Neuronal stem cell (in vitro differentiated cells): ENCODE measurements at regions not wholly inside any gene's neighbourhood (a gene's known extent, or its start where the extent isn't known, plus 50 kb on each side); places are given as distances from the start of the nearest gene placed in this dataset.

Experiments
- DNase-seq: peaks from one replicate; pipeline ENCODE4 v3.0.0-alpha.2; 2013; ENCODE audit warnings: low spot score
- H2AFZ ChIP-seq: one replicate; pipeline ENCODE4 v1.6.1; 2013; ENCODE audit warnings: mild to moderate bottlenecking, low read length, inconsistent platforms
- H2AK5ac ChIP-seq: 2 replicates; pipeline ENCODE4 v1.6.1; 2013; ENCODE audit warnings: low read depth, mild to moderate bottlenecking, inconsistent platforms, low read length, moderate library complexity, mixed read lengths
- H2BK120ac ChIP-seq: 2 replicates; pipeline ENCODE4 v1.6.1; 2013; ENCODE audit warnings: low read depth, mild to moderate bottlenecking, inconsistent platforms, low read length, moderate library complexity, mixed read lengths
- H2BK12ac ChIP-seq: one replicate; pipeline ENCODE4 v1.6.1; 2013; ENCODE audit warnings: low read length, inconsistent platforms
- H2BK15ac ChIP-seq: 2 replicates; pipeline ENCODE4 v1.6.1; 2013; ENCODE audit warnings: mild to moderate bottlenecking, low read length, inconsistent platforms, mixed read lengths
- H2BK5ac ChIP-seq: one replicate; pipeline ENCODE4 v1.6.1; 2013; ENCODE audit warnings: inconsistent platforms, mild to moderate bottlenecking, low read length, moderate library complexity
- H3K14ac ChIP-seq: one replicate; pipeline ENCODE4 v1.6.1; 2013; ENCODE audit warnings: low read length, inconsistent platforms
- H3K18ac ChIP-seq: 2 replicates; pipeline ENCODE4 v1.6.1; 2013; ENCODE audit warnings: low read length, inconsistent platforms
- H3K23ac ChIP-seq: 2 replicates; pipeline ENCODE4 v1.6.1; 2013; ENCODE audit warnings: low read depth, mild to moderate bottlenecking, mixed read lengths, low read length, inconsistent platforms; ENCODE audit not compliant: poor library complexity
- H3K27ac ChIP-seq: replicated peaks from 3 replicates; pipeline ENCODE4 v1.5.1; 2013; ENCODE audit warnings: low read length, inconsistent platforms
- H3K27me3 ChIP-seq, 3 experiments: 2 replicates each; pipeline ENCODE4 v1.6.1; 2013; ENCODE audit warnings: low read length in 3 of 3, mild to moderate bottlenecking in 2 of 3, inconsistent platforms in 1 of 3, low read depth in 1 of 3, mixed read lengths in 1 of 3, moderate library complexity in 1 of 3; ENCODE audit not compliant: control insufficient read depth in 3 of 3, insufficient read depth in 3 of 3
- H3K36me3 ChIP-seq, 2 donors: replicated peaks in 1 of 2; 2 replicates each; pipeline ENCODE4 v1.6.1; 2013; ENCODE audit warnings: low read length in 2 of 2; ENCODE audit not compliant: control insufficient read depth in 2 of 2, insufficient read depth in 2 of 2
- H3K4ac ChIP-seq: 2 replicates; pipeline ENCODE4 v1.6.1; 2013; ENCODE audit warnings: inconsistent platforms, mild to moderate bottlenecking, low read length, moderate library complexity
- H3K4me1 ChIP-seq, 2 donors: 1 replicate in 1 of 2; 2 replicates in 1 of 2; pipeline ENCODE4 v1.6.1; 2013; ENCODE audit warnings: low read length in 2 of 2, low read depth in 1 of 2; ENCODE audit not compliant: control insufficient read depth in 2 of 2, insufficient read depth in 1 of 2
- H3K4me2 ChIP-seq: one replicate; pipeline ENCODE4 v1.6.1; 2013; ENCODE audit warnings: mild to moderate bottlenecking, low read length, inconsistent platforms; ENCODE audit not compliant: insufficient read depth, poor library complexity, severe bottlenecking
- H3K4me3 ChIP-seq, 2 donors: 2 replicates each; pipeline ENCODE4 v1.5.1; 2013; ENCODE audit warnings: low read length in 2 of 2, mild to moderate bottlenecking in 2 of 2, inconsistent platforms in 1 of 2, moderate library complexity in 1 of 2
- H3K79me1 ChIP-seq: one replicate; pipeline ENCODE4 v1.6.1; 2013; ENCODE audit warnings: low read depth, mild to moderate bottlenecking, inconsistent platforms, low read length, moderate library complexity
- H3K9ac ChIP-seq: one replicate; pipeline ENCODE4 v1.6.1; 2013; ENCODE audit warnings: mild to moderate bottlenecking, low read depth, low read length, inconsistent platforms; ENCODE audit not compliant: poor library complexity
- H3K9me3 ChIP-seq, 2 donors: replicated peaks in 1 of 2; 2 replicates each; pipeline versions ENCODE3 to v1.6.1; 2013; ENCODE audit warnings: low read length in 2 of 2, mild to moderate bottlenecking in 2 of 2, inconsistent platforms in 1 of 2, low read depth in 1 of 2, mixed read lengths in 1 of 2, moderate library complexity in 1 of 2; ENCODE audit not compliant: control insufficient read depth in 2 of 2, insufficient read depth in 1 of 2
- H4K8ac ChIP-seq: one replicate; pipeline ENCODE4 v1.6.1; 2013; ENCODE audit warnings: low read depth, mild to moderate bottlenecking, inconsistent platforms, low read length, moderate library complexity
- H4K91ac ChIP-seq: one replicate; pipeline ENCODE4 v1.6.1; 2013; ENCODE audit warnings: low read length, low read depth, mild to moderate bottlenecking, inconsistent platforms; ENCODE audit not compliant: poor library complexity
- WGBS, 2 donors: extraction: QIAGEN DNeasy Blood & Tissue Kit; methylation state at CpG; one replicate each; pipeline ENCODE4 v1.1.7; 2013; ENCODE audit warnings: missing lambda C conversion rate in 2 of 2, mixed read lengths in 1 of 2; ENCODE audit not compliant: insufficient read length in 2 of 2, insufficient replicate concordance in 1 of 2; ENCODE audit errors: extremely low coverage in 2 of 2; 5-methylcytosine and 5-hydroxymethylcytosine counted together

DNA sequence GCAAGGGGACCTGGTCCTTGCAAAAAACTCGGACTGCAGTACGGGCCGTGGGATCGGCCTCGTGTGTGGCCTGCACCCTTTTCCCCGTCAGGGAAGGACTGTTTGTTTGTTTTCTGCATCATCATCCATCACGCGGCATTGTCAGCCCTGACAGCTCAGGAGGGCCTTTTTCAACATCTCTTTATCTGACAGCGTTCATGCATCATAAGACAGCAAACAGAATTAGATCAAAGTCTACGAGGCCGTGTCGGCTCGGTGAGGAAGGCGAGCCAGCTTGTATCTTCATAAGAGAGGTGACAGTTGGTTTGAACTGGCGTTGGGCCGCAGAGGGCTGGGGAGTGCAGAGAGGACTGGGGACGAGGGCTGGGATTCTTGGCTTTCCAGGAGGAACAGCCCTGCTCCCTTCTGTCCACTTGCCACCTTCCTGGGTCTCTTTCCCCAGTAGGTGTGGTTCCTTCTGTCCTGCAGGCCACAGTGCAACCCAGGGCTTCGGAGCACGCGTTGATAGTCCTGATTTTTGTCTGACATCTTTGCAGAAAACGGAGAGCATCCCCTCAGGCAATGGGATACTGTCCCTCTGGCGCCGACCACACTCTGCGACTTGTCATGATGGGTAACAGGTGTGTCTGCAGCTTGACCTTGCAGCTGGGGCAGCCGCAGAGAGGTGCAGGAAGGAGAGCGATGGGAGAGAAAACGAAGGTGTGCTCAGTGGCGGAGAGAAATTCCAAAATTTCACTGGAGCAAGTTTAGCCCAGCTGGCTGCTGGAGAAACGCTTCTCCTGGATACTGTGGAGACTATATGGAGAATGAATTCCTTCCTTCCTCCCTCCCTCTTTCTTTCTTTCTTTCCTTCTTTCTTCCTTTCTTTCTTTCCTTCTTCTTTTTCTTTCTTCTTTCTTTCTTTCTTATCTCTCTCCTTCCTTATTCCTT, 104.0 kb upstream of the SHOX start:
- H3K4me2 ChIP-seq: no peak overlapping the region
- no peak overlapping the region for H3K4ac ChIP-seq
- WGBS, 2 donors: no CpG with 5 or more reads among the region's 29 CpGs

DNA sequence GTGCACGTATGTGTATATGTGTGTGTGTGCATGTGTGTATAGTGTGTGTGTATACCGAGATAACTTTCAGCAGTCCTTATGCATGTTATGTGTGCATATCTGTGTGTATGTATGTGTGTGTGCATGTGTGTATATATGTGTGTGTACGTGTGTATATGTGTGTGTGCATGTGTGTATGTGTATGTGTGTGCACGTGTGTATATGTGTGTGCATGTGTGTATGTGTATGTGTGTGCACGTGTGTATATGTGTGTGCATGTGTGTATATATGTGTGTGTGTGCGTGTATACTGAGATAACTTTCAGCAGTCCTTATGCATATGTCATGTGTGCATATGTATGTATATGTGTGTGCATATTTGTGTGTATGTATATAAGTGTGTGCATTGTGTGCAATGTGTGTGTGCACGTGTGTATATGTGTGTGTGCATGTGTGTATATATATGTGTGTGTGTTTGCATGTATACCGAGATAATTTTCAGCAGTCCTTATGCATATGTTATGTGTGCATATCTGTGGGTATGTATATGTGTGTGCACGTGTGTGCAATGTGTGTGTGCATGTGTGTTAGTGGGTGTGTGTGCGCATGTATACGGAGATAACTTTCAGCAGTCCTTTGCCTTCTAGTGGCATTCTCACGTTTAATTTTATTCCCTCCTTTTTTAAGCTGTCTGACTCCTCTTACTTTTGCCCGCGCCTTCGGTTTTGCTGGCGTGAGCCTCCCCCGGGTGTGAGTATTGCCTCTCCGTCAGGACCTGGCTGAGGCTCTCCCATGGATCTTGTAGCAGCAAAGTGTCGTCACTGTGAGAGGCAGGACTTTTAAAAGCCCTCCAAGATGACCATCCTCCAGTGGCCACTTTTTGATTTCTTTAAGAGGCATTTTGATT, 99.6 kb upstream of the SHOX start:
- Histone ChIP-seq H3K36me3 (no peaks in the 10 kb centered on the region), H2BK12ac (no peak overlapping the region), H2BK120ac (no peak overlapping the region), H4K91ac (no peak overlapping the region), H3K18ac (peak overlapping the region; percentile 72), H3K4me3 (peak overlapping the region in 1 of 2 donors; percentile 8), H2BK15ac (no peak overlapping the region), H2BK5ac (no peak overlapping the region), H2AK5ac (no peak overlapping the region), H3K4me1 (no peaks in the 10 kb centered on the region), H3K23ac (no peak overlapping the region), H3K79me1 (no peaks in the 10 kb centered on the region), H4K8ac (no peak overlapping the region), H3K27me3 (peaks cover 0 to 9% (median 0%) of the 10 kb centered on the region in 3 experiments), H3K14ac (no peak overlapping the region), H3K4ac (no peak overlapping the region), H3K9ac (no peak overlapping the region), H3K4me2 (no peak overlapping the region), H3K27ac (no peak overlapping the region), H3K9me3 (peaks cover 0 to 2% of the 10 kb centered on the region in 2 donors), H2AFZ (no peak overlapping the region)
- WGBS, 2 donors: no CpG with 5 or more reads among the region's 19 CpGs
- no peak for DNase-seq

More for the DNA sequence above, 104.0 kb upstream of the SHOX start:
- no peak overlapping the region for H2BK120ac ChIP-seq
- H2AK5ac ChIP-seq: no peak overlapping the region
- H2BK5ac ChIP-seq: no peak overlapping the region
- no peak overlapping the region for H3K27ac ChIP-seq
- no peak overlapping the region for H3K23ac ChIP-seq
- no peaks in the 10 kb centered on the region for H3K4me1 ChIP-seq
- no peak for DNase-seq
- no peak overlapping the region for H4K8ac ChIP-seq
- H3K9me3 ChIP-seq: peaks cover 0 to 5% of the 10 kb centered on the region in 2 donors
- H3K9ac ChIP-seq: no peak overlapping the region
- no peaks in the 10 kb centered on the region for H3K79me1 ChIP-seq
- H2BK15ac ChIP-seq: no peak overlapping the region
- H3K27me3 ChIP-seq: peaks cover 0 to 9% (median 0%) of the 10 kb centered on the region in 3 experiments
- no peaks in the 10 kb centered on the region for H3K36me3 ChIP-seq
- peak overlapping the region; percentile 53 for H3K18ac ChIP-seq
- no peak overlapping the region for H3K4me3 ChIP-seq
- H2AFZ ChIP-seq: peak overlapping the region; percentile 45
- no peak overlapping the region for H2BK12ac ChIP-seq
- H4K91ac ChIP-seq: no peak overlapping the region
- H3K14ac ChIP-seq: no peak overlapping the region

- no peak for DNase-seq
Measured at GRCh38 chrX:531611-531936, 99.0 kb upstream of the SHOX start.

GRCh38 chrX:534804-535203, 95.8 kb upstream of the SHOX start:
- H3K4me1 ChIP-seq: no peaks in the 10 kb centered on the region
- no peak overlapping the region for H4K91ac ChIP-seq
- no peak overlapping the region for H2BK120ac ChIP-seq
- no peak overlapping the region for H2AK5ac ChIP-seq
- H3K18ac ChIP-seq: no peak overlapping the region
- H3K23ac ChIP-seq: no peak overlapping the region
- H3K36me3 ChIP-seq: no peaks in the 10 kb centered on the region
- H3K27ac ChIP-seq: no peak overlapping the region
- no peak overlapping the region for H2AFZ ChIP-seq
- no peaks in the 10 kb centered on the region for H3K27me3 ChIP-seq
- no peak overlapping the region for H3K9ac ChIP-seq
- no peak overlapping the region for H2BK15ac ChIP-seq
- no peak overlapping the region for H2BK12ac ChIP-seq
- no peak overlapping the region for H2BK5ac ChIP-seq
- no peak overlapping the region for H3K4me2 ChIP-seq
- no peak for DNase-seq
- H3K14ac ChIP-seq: no peak overlapping the region
- no peak overlapping the region for H4K8ac ChIP-seq
- H3K9me3 ChIP-seq: no peaks in the 10 kb centered on the region
- no peak overlapping the region for H3K4ac ChIP-seq
- H3K4me3 ChIP-seq: no peak overlapping the region
- H3K79me1 ChIP-seq: no peaks in the 10 kb centered on the region

More at GRCh38 chrX:531611-531936, 99.0 kb upstream of the SHOX start:
- no peak overlapping the region for H2BK120ac ChIP-seq
- no peak overlapping the region for H2AK5ac ChIP-seq
- no peak overlapping the region for H3K4me2 ChIP-seq
- peaks cover 0 to 3% (median 0%) of the 10 kb centered on the region in 3 experiments for H3K27me3 ChIP-seq
- H3K4ac ChIP-seq: no peak overlapping the region
- no peak overlapping the region for H4K91ac ChIP-seq
- no peak overlapping the region for H2BK15ac ChIP-seq
- no peaks in the 10 kb centered on the region for H3K79me1 ChIP-seq
- H3K4me3 ChIP-seq: no peak overlapping the region
- no peak overlapping the region for H2AFZ ChIP-seq
- H3K23ac ChIP-seq: no peak overlapping the region
- H3K18ac ChIP-seq: peak overlapping the region; percentile 72
- H3K9me3 ChIP-seq: peaks cover 0 to 2% of the 10 kb centered on the region in 2 donors
- H2BK5ac ChIP-seq: no peak overlapping the region
- no peak overlapping the region for H3K14ac ChIP-seq
- H2BK12ac ChIP-seq: no peak overlapping the region
- no peaks in the 10 kb centered on the region for H3K4me1 ChIP-seq
- H4K8ac ChIP-seq: no peak overlapping the region
- no peak overlapping the region for H3K27ac ChIP-seq
- no peaks in the 10 kb centered on the region for H3K36me3 ChIP-seq
- WGBS, 2 donors: no CpG with 5 or more reads among the region's 6 CpGs
- no peak overlapping the region for H3K9ac ChIP-seq
